SK-N-SH treated with all-trans-retinoic acid at 6 μM for 48 hours (cell line): ENCODE measurements at regions not wholly inside any gene's neighbourhood (a gene's known extent, or its start where the extent isn't known, plus 50 kb on each side); places are given as distances from the start of the nearest gene placed in this dataset.

Source experiments
- ATAC-seq: fragments of 200-7000 bp; cut with Tn5 transposase; 3 replicates; pipeline ENCODE4 v1.9.1; 2020; ENCODE audit warnings: mild to moderate bottlenecking, moderate library complexity
- ARNTL ChIP-seq: fragments of 450-650 bp; formaldehyde crosslinking; IDR thresholded peaks from 2 replicates; pipeline ENCODE4 v1.5.0; 2020; ENCODE audit warnings: low read depth, mild to moderate bottlenecking, moderate library complexity, borderline replicate concordance
- CREB5 ChIP-seq: fragments of 250-450 bp; sonication (Bioruptor Pico); IDR thresholded peaks from 2 replicates; pipeline ENCODE4 v1.5.1; 2020; ENCODE audit warnings: low read depth, mild to moderate bottlenecking, moderate library complexity
- ESRRG ChIP-seq: fragments of 250-450 bp; sonication (Bioruptor Pico); IDR thresholded peaks from 2 replicates; pipeline ENCODE4 v1.6.1; 2021; ENCODE audit warnings: mild to moderate bottlenecking
- GLIS3 ChIP-seq: fragments of 250-450 bp; sonication (Bioruptor Pico); IDR thresholded peaks from 2 replicates; pipeline ENCODE4 v1.5.0; 2020; ENCODE audit warnings: mild to moderate bottlenecking, moderate library complexity
- RARB ChIP-seq: fragments of 250-450 bp; sonication (Bioruptor Pico); IDR thresholded peaks from 2 replicates; pipeline ENCODE4 v1.8.0; 2021; ENCODE audit warnings: mild to moderate bottlenecking, moderate library complexity
- SNAI2 ChIP-seq: fragments of 250-450 bp; sonication (Bioruptor Pico); IDR thresholded peaks from 2 replicates; pipeline ENCODE4 v1.5.0; 2020; ENCODE audit warnings: mild to moderate bottlenecking, moderate library complexity
- TCF4 ChIP-seq: fragments of 250-450 bp; sonication (Bioruptor Pico); IDR thresholded peaks from 2 replicates; pipeline ENCODE4 v1.8.0; 2021; ENCODE audit warnings: mild to moderate bottlenecking, moderate library complexity, borderline replicate concordance
- TOX ChIP-seq: fragments of 250-450 bp; sonication (Bioruptor Pico); IDR thresholded peaks from 2 replicates; pipeline ENCODE4 v1.8.0; 2021; ENCODE audit warnings: mild to moderate bottlenecking, moderate library complexity, borderline replicate concordance
- TSHZ2 ChIP-seq: fragments of 250-450 bp; sonication (Bioruptor Pico); IDR thresholded peaks from 2 replicates; pipeline ENCODE4 v1.5.0; 2020; ENCODE audit warnings: mild to moderate bottlenecking, moderate library complexity
- ZC3H10 ChIP-seq: fragments of 250-450 bp; sonication (Bioruptor Pico); IDR thresholded peaks from 2 replicates; pipeline ENCODE4 v1.5.1; 2021; ENCODE audit warnings: mild to moderate bottlenecking, moderate library complexity
- ZFP3 ChIP-seq: fragments of 250-450 bp; sonication (Bioruptor Pico); IDR thresholded peaks from 2 replicates; pipeline ENCODE4 v1.5.0; 2020; ENCODE audit warnings: mild to moderate bottlenecking, moderate library complexity
- ZNF565 ChIP-seq: fragments of 450-650 bp; formaldehyde crosslinking; conservative IDR thresholded peaks from 2 replicates; pipeline ENCODE4 v1.5.0; 2020; ENCODE audit warnings: low read depth, mild to moderate bottlenecking, moderate library complexity
- ZNF70 ChIP-seq: fragments of 450-650 bp; formaldehyde crosslinking; IDR thresholded peaks from 2 replicates; pipeline ENCODE4 v1.5.0; 2020; ENCODE audit warnings: mild to moderate bottlenecking, moderate library complexity
- TF ChIP-seq, protein P1 (sequence below): fragments of 250-450 bp; sonication (Bioruptor Pico); IDR thresholded peaks from 2 replicates; pipeline ENCODE4 v1.8.0; 2020; ENCODE audit warnings: mild to moderate bottlenecking, moderate library complexity, borderline replicate concordance
- TF ChIP-seq, protein P2 (sequence below): fragments of 250-450 bp; sonication (Bioruptor Pico); IDR thresholded peaks from 2 replicates; pipeline ENCODE4 v1.8.0; 2021; ENCODE audit warnings: low read depth, mild to moderate bottlenecking, moderate library complexity, borderline replicate concordance

DNA sequence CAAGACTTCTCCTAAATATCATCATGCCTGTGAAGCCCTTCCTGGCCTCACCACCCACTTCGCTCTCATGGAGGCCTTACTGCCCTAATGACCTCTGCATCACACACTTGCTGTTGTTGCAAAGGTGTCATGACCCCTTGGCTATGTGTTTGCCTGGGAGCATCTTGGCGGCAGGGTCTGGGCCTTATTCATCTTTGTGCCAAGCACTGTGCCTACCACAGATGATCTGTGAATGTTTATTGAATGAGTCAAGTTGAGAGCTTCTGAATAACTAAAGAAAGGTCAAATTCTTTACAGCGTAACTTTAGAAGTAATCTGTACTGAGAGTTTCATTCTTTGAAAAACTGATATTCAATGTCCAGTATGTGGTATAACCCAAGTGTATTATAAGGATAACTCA is 113.3 kb downstream of the TTC8 start:
- no peak for ATAC-seq
- no peak for TF ChIP-seq ZC3H10 (CRISPR knock-in tag)
- no peak for TF ChIP-seq RARB
- no peak for TF ChIP-seq TOX (CRISPR knock-in tag)
- no peak for TF ChIP-seq TCF4 (CRISPR knock-in tag)
- no peak for TF ChIP-seq TSHZ2
- TF ChIP-seq GLIS3, result no peak
- TF ChIP-seq, protein P1, sequence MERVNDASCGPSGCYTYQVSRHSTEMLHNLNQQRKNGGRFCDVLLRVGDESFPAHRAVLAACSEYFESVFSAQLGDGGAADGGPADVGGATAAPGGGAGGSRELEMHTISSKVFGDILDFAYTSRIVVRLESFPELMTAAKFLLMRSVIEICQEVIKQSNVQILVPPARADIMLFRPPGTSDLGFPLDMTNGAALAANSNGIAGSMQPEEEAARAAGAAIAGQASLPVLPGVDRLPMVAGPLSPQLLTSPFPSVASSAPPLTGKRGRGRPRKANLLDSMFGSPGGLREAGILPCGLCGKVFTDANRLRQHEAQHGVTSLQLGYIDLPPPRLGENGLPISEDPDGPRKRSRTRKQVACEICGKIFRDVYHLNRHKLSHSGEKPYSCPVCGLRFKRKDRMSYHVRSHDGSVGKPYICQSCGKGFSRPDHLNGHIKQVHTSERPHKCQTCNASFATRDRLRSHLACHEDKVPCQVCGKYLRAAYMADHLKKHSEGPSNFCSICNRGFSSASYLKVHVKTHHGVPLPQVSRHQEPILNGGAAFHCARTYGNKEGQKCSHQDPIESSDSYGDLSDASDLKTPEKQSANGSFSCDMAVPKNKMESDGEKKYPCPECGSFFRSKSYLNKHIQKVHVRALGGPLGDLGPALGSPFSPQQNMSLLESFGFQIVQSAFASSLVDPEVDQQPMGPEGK (CRISPR knock-in tag), result no peak
- no peak for TF ChIP-seq ARNTL (CRISPR knock-in tag)
- TF ChIP-seq CREB5, result no peak
- TF ChIP-seq ZNF565 (CRISPR knock-in tag), result no peak
- TF ChIP-seq SNAI2 (CRISPR knock-in tag), result no peak
- TF ChIP-seq, all 23 proteins: peak for 0

DNA sequence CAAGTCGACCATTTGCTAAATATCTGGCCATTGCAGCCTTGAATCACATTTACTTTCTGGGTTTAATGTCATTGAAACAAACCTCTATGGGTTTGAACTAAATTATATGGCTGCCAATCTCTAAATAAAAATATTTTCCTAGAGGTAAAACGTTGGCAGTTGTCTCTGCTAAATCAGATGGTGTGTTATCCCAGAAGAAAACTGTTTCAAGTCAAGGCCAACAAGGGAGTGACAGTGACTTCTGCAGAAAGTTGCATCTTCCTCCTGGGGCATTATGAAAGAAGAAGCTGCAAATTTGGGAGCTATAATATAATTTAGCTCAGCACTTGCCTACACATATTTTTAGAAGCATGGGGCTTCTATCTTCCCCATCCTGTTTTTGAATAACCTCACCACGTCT is 116.2 kb downstream of the TTC8 start:
- no peak for ATAC-seq
- no peak for TF ChIP-seq ZNF565 (CRISPR knock-in tag)
- TF ChIP-seq ZFP3 (CRISPR knock-in tag), result no peak
- TF ChIP-seq ESRRG, result no peak
- TF ChIP-seq ZNF70 (CRISPR knock-in tag), result no peak
- TF ChIP-seq, protein P2, sequence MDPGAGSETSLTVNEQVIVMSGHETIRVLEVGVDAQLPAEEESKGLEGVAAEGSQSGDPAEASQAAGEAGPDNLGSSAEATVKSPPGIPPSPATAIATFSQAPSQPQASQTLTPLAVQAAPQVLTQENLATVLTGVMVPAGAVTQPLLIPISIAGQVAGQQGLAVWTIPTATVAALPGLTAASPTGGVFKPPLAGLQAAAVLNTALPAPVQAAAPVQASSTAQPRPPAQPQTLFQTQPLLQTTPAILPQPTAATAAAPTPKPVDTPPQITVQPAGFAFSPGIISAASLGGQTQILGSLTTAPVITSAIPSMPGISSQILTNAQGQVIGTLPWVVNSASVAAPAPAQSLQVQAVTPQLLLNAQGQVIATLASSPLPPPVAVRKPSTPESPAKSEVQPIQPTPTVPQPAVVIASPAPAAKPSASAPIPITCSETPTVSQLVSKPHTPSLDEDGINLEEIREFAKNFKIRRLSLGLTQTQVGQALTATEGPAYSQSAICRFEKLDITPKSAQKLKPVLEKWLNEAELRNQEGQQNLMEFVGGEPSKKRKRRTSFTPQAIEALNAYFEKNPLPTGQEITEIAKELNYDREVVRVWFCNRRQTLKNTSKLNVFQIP (CRISPR knock-in tag), result no peak

DNA sequence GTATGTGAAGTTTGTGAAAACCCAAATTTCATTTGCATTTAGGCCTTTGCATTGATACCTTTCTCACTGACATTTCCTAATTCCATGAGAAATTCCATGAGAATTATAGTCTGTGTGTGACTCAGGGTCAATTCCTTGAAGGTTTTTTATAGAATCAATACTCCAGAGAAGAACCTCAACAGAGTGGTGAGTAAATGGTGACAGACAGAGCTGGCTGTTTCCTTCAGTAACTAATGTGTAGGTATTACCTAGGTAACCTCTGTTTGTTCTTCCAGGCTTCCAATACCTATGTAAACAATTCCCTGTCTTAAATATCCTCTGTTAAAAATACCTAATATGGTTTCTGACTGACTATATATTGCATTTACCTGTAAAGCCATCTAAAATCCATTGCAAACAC is 117.0 kb downstream of the TTC8 start:
- ATAC-seq, result no peak
- no peak for TF ChIP-seq CREB5
- TF ChIP-seq, protein P2 (CRISPR knock-in tag), result no peak
- TF ChIP-seq SNAI2 (CRISPR knock-in tag), result no peak
- TF ChIP-seq TOX (CRISPR knock-in tag), result no peak
- TF ChIP-seq ZNF70 (CRISPR knock-in tag), result no peak
- no peak for TF ChIP-seq TSHZ2
- TF ChIP-seq RARB, result no peak
- no peak for TF ChIP-seq ESRRG
- TF ChIP-seq, all 23 proteins: peak for 0
